Testis (tissue), 2 donors: ENCODE measurements at regions not wholly inside any gene's neighbourhood (a gene's known extent, or its start where the extent isn't known, plus 50 kb on each side); places are given as distances from the start of the nearest gene placed in this dataset.
A peak's percentile ranks its signal among the peaks of the same experiment; 100 is the strongest.

Source experiments
- DNase-seq: peaks from one replicate; pipeline ENCODE4 v3.0.0-alpha.2; 2019
- H3K27ac ChIP-seq, 2 donors: fragments of 200-600 bp; sonication (generic); one replicate each; pipeline ENCODE4 v1.5.1; 2019
- H3K27me3 ChIP-seq: fragments of 200-600 bp; sonication (generic); one replicate; pipeline ENCODE4 v1.5.1; 2019
- H3K36me3 ChIP-seq: fragments of 200-600 bp; sonication (generic); one replicate; pipeline ENCODE4 v1.5.1; 2017; ENCODE audit warnings: low read depth; ENCODE audit errors: missing control alignments
- H3K4me1 ChIP-seq: fragments of 200-600 bp; sonication (generic); one replicate; pipeline ENCODE4 v1.5.1; 2019
- H3K4me3 ChIP-seq, 2 donors: fragments of 200-600 bp; sonication (generic); one replicate each; pipeline ENCODE4 v1.5.1; 2017 to 2019
- H3K9me3 ChIP-seq: fragments of 200-600 bp; sonication (generic); one replicate; pipeline ENCODE4 v1.5.1; 2017
- POLR2A ChIP-seq: fragments of 450-650 bp; IDR thresholded peaks from one replicate; pipeline ENCODE4 v1.6.1; 2017; ENCODE audit warnings: antibody characterized with exemption, mild to moderate bottlenecking, moderate library complexity
- WGBS, 2 donors: methylation state at CpG; one replicate each; pipeline ENCODE4 v1.1.5; 2018; 5-methylcytosine and 5-hydroxymethylcytosine counted together
- intact Hi-C: fragments of 100-400 bp; cut with DNase I; formaldehyde crosslinking; loops from one replicate; pipeline ENCODE4 v1.15.1; 2023; ENCODE audit warnings: low total_unique reads
- TF ChIP-seq, protein P1 (sequence below), 3 experiments: fragments of 450-650 bp in 2 of 3; fragments of 200-600 bp in 1 of 3; sonication (generic) in 1 of 3; IDR thresholded peaks; one replicate each; pipeline ENCODE4 v1.5.1; 2016 to 2019; ENCODE audit warnings: antibody characterized with exemption in 3 of 3, mild to moderate bottlenecking in 2 of 3, moderate library complexity in 1 of 3

DNA sequence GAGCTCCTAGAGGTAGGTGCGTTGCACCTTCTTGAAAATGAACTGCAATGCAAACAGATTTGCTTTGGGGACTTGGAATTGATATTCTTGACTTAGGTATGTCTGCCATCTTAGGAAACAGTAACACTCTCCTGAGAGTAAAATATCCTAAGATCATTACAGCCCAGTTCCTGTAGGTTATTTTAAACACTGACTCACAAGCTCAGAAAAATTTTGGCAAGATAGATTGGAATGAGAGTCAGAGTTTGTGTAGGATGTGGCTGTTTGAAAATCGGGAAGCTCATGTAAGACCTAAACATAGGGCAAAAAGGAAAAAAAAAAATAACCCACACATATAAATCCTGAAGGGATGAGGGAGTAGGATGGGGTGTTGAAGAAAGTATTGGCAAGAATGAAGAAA lies 377.0 kb upstream of the LRRC4C start:
- Histone ChIP-seq H3K9me3 (no peaks in the 10 kb centered on the region), H3K27ac (no peak overlapping the region), H3K36me3 (no peaks in the 10 kb centered on the region), H3K27me3 (no peaks in the 10 kb centered on the region), H3K4me3 (no peak overlapping the region), H3K4me1 (no peaks in the 10 kb centered on the region)
- DNase-seq = no peak
- TF ChIP-seq POLR2A = no peak
- TF ChIP-seq, protein P1, sequence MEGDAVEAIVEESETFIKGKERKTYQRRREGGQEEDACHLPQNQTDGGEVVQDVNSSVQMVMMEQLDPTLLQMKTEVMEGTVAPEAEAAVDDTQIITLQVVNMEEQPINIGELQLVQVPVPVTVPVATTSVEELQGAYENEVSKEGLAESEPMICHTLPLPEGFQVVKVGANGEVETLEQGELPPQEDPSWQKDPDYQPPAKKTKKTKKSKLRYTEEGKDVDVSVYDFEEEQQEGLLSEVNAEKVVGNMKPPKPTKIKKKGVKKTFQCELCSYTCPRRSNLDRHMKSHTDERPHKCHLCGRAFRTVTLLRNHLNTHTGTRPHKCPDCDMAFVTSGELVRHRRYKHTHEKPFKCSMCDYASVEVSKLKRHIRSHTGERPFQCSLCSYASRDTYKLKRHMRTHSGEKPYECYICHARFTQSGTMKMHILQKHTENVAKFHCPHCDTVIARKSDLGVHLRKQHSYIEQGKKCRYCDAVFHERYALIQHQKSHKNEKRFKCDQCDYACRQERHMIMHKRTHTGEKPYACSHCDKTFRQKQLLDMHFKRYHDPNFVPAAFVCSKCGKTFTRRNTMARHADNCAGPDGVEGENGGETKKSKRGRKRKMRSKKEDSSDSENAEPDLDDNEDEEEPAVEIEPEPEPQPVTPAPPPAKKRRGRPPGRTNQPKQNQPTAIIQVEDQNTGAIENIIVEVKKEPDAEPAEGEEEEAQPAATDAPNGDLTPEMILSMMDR (IDR thresholded peaks at IDR 0.05) = no peak
- 64 to 69% methylated on average over 2 of the region's 2 CpGs for WGBS, 2 donors
- intact Hi-C loops = no loop called here

DNA sequence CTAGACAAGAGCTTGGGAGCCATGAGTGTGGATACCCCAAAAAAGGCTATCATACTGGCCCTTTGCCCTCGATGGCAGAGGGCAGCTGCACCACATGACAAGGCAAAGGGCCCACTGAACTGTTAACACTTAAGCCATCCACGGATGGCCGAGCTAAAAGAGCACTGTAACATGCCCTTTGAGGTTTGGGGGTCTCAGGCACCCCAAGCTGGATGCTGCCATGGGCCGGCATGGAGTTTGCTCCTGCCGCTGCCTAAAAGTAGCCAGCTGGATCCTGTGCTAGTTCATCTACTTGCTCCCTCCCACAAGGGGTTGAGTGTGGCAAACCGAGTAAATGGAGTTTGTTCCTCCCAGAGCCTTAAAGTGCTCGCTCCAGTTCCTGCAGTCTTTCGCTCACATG lies 383.2 kb upstream of the LRRC4C start:
- Histone ChIP-seq H3K27me3 (no peaks in the 10 kb centered on the region), H3K4me1 (peaks cover 7% of the 10 kb centered on the region), H3K9me3 (no peaks in the 10 kb centered on the region), H3K36me3 (no peaks in the 10 kb centered on the region), H3K4me3 (no peak overlapping the region), H3K27ac (no peak overlapping the region)
- 90 to 96% methylated on average over 4 to 8 of the region's 8 CpGs for WGBS, 2 donors
- no peak for DNase-seq
- intact Hi-C loops = no loop called here
- TF ChIP-seq, protein P1 (IDR thresholded peaks at IDR 0.05) = no peak
- no peak for TF ChIP-seq POLR2A

DNA sequence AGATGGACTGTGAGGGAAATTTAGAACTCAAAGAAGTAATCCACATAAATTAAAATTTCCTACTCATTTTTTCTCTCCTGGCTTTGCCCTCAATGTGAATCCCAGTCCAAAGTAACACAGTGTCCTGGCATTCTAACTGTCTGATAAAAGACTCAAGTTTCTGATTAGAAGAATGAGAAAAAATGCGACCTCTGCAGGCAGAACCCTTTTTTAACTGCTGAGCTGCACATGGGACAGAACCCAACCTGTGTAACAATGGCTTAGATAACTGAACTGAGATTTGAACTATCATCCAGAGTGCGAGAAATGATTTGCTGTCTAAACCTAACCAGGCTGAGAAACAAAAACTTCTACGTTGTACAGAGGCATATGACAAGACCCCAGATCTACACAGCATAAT lies 385.6 kb upstream of the LRRC4C start:
- DNase-seq = peak; percentile 71
- H3K4me3 ChIP-seq = no peak overlapping the region
- intact Hi-C loops = no loop called here
- H3K27ac ChIP-seq = no peak overlapping the region
- H3K27me3 ChIP-seq = no peaks in the 10 kb centered on the region
- peaks cover 14% of the 10 kb centered on the region for H3K4me1 ChIP-seq
- no peaks in the 10 kb centered on the region for H3K9me3 ChIP-seq
- 39 to 43% methylated on average over 3 of the region's 3 CpGs for WGBS, 2 donors
- no peak for TF ChIP-seq POLR2A
- TF ChIP-seq, protein P1 (IDR thresholded peaks at IDR 0.05) = no peak
- H3K36me3 ChIP-seq = no peaks in the 10 kb centered on the region

DNA sequence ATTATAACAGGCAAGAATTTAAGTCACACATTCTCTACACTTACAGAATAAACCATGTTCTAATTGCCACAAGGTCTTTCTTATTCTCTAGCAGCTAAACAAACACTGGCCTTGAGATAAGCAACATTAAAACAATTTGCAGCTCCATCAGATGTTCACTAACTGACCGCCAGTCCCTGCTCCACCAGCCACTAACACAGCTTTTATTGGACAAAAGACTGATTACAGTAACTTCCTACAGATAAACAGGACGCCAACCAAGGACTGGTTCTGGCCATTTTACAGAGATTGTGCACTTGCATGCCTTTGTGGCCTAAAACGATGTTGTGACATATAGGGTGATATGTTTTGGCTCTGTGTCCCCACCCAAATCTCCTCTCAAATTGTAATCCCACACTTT lies 388.9 kb upstream of the LRRC4C start:
- Histone ChIP-seq H3K27ac (peak overlapping the region in 1 of 2 donors; percentile 44), H3K4me3 (no peak overlapping the region), H3K27me3 (no peaks in the 10 kb centered on the region), H3K9me3 (no peaks in the 10 kb centered on the region), H3K36me3 (no peaks in the 10 kb centered on the region), H3K4me1 (peaks cover 14% of the 10 kb centered on the region)
- intact Hi-C loops = no loop called here
- TF ChIP-seq POLR2A = no peak
- TF ChIP-seq, protein P1 (IDR thresholded peaks at IDR 0.05) = no peak
- WGBS, 2 donors = 23 to 25% methylated on average over 3 of the region's 3 CpGs
- peak; percentile 60 for DNase-seq

DNA sequence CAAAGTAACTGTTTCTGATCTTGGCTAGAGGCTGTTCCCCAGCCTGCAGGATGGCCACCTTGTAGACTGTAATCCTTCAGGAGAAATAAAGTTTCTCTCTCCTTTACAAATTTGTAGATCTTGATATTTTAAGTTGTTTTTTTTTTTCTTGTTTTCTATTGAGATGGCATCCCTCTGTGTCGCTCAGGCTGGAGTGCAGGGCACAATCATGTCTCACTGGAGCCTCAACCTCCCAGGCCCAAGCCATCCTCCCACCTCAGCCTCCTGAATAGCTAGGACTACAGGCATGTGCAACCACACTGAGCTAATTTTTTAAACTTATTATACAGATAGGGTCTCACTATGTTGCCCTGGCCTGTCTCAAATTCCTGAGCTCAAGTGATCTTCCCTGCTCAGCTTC lies 389.8 kb upstream of the LRRC4C start:
- WGBS, 2 donors = 84 to 89% methylated on average over 1 of the region's 1 CpG
- Histone ChIP-seq H3K9me3 (no peaks in the 10 kb centered on the region), H3K4me3 (no peak overlapping the region), H3K27me3 (no peaks in the 10 kb centered on the region), H3K27ac (no peak overlapping the region), H3K4me1 (peaks cover 14% of the 10 kb centered on the region), H3K36me3 (no peaks in the 10 kb centered on the region)
- intact Hi-C loops = no loop called here
- DNase-seq = no peak
- TF ChIP-seq, protein P1 (IDR thresholded peaks at IDR 0.05) = no peak
- no peak for TF ChIP-seq POLR2A
